IPS-18c (cell line): ENCODE measurements at regions not wholly inside any gene's neighbourhood (a gene's known extent, or its start where the extent isn't known, plus 50 kb on each side); places are given as distances from the start of the nearest gene placed in this dataset.
"Not testable (repeated sequence)": the region's sequence is repeated elsewhere in the genome, so short reads cannot be mapped to it uniquely, and the experiment has no call there.

ENCODE experiments used
- H3K4me3 ChIP-seq: 2 replicates; pipeline ENCODE4 v1.7.0; 2013; ENCODE audit warnings: low read depth, mild to moderate bottlenecking, low read length, moderate library complexity; ENCODE audit not compliant: insufficient read depth
- H3K9me3 ChIP-seq: one replicate; pipeline ENCODE4 v1.6.1; 2013; ENCODE audit warnings: mild to moderate bottlenecking, low read length, moderate library complexity; ENCODE audit not compliant: control insufficient read depth, insufficient read depth

DNA sequence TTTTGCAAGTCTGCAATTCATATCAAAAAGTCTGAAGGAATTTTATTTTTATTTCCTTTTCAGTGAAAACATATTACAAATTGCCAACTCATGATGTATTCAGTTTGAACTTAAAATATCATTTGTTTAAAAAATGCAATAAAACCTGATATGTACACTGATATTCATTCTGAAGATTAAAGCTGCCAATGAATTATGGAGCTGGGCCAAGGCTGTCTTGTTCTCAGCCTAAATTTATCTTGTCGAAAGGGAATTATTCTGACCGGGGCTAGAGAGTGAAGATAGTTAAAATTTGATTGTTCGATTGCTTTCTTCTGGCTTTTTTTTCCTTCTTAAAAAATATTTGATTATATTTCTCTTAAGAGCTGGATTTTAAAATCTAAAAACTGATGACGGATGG lies 54.0 kb upstream of the RBFOX1 start:
- H3K9me3 ChIP-seq, result no peaks in the 10 kb centered on the region

DNA sequence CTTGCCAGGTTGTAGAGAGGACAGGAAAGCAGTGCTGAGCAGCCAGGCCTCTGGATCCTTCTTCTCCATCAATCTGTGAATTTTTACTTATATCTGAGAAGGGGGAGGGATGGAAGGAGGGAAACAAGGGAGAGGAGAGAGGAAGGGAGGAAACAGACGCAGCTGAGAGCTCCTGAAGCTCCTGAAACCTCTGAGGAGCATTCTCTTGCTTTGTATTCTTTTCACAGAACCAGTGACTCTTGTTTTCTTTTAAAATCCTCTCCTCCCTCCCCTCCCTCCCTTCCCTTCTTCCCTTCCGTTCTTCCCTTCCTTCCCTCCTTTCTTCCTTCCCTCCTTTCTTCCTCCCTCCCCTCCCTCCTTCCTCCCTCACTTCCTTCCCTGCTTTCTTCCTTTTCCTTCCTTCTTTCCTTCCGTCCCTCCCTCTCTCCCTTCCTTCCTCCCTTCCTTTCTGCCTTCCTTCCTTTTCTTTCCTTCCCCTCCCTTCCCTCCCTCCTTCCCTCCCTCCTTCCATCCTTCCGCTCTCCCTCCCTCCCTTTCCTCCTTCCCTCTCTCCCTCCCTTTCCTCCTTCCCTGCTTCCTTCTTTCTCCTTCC lies 60.0 kb upstream of the RBFOX1 start:
- no peaks in the 10 kb centered on the region for H3K9me3 ChIP-seq
- no peak overlapping the region for H3K4me3 ChIP-seq

More for the DNA sequence above, 54.0 kb upstream of the RBFOX1 start:
- no peak overlapping the region for H3K4me3 ChIP-seq

DNA sequence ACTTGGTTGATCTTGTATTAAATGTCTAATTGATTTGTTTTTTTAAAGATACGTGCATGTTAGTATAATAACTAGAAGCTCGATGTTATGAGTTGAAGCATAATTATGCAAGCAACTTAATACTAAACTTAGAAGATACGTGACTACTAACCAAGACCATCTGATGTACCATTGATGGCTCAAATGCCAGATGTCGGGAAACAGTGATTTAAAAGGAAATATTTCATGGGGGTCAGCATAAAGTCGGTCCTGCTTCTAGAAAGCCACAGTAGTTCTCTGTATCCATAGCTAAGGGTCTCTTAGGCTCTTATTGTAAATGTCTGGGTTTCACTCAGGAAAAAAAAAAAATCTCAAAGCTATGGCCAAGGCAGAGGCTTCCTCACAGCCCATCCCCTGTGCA lies 61.2 kb upstream of the RBFOX1 start:
- Histone ChIP-seq H3K4me3 (no peak overlapping the region), H3K9me3 (no peaks in the 10 kb centered on the region)

DNA sequence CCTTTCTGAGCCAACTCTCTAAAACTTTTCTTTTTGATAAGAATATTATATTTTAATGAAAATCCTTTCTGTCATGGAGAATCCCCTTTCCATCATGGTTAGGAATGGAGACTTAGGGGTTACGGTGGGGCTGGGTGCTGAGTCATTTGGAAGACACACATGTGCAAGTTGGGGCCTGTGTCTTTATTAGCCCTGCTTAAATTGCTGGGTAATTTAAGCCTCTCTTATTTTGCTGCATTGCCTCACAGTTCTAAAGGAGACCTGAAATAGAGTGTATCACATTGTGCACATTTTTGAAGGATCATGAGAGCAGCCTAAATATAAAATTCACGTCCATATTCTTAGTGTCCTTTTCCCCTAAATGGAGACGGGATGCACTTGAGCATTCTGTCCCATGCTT lies 61.8 kb upstream of the RBFOX1 start:
- no peaks in the 10 kb centered on the region for H3K9me3 ChIP-seq

DNA sequence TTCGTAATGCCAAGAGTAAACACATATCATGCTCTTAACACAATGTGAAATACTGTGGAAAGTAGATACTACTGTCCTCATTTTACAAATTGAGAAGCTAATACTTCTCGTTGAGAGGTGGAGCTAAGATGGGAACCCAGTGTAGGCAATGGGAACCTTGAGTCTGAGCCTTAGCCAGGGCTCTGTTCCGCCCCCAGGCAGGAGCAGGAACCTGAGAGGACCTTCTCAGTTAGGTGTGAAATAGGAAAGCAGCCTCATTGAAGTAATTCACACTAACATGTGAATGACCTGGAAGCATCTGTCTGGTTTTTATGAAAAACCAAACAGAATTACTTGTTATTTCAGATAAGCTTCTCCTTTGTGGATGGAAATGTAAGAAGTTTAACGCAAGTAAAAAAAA lies 62.6 kb upstream of the RBFOX1 start:
- Histone ChIP-seq H3K9me3 (no peaks in the 10 kb centered on the region), H3K4me3 (no peak overlapping the region)

More for the DNA sequence above, 61.8 kb upstream of the RBFOX1 start:
- no peak overlapping the region for H3K4me3 ChIP-seq

DNA sequence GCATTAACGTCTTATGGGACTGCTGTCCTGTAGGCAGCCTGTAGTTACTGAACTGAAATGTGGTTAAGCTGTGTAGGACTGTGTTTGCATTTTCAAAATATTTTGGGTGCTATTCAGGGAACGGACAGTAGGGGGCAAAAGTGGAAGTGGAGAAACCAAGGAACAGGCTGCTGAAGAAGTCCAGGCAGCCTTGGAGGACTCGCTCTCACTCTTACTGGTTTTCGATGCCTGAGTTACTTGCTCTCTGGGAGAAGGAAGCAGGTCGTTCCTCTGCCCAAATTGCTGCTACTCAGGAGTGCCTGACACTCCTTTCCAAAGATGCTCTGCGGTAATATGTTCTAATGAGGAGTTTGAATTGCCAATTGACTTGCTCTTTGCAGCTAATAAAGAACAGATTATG lies 64.5 kb upstream of the RBFOX1 start:
- Histone ChIP-seq H3K4me3 (no peak overlapping the region), H3K9me3 (no peaks in the 10 kb centered on the region)

DNA sequence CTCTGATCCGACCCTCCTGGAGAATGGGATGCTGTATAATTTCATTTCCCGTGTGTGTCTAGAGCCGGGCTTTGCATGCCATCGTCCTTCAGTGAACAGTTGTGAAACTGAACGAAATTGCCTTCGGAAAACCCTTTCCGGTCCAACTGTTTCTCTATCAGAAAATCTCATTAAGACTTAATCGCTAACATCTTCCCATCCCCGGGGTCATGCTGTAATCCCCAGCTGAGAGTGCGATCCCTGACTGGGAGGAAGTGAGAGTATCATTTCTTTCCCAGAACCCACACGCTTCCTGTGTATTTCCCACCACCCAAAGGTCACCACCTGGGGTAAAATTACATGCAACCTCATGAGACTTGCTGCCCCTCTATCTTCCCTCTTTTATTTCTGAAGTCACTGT lies 75.6 kb upstream of the RBFOX1 start:
- Histone ChIP-seq H3K9me3 (no peaks in the 10 kb centered on the region), H3K4me3 (no peak overlapping the region)

DNA sequence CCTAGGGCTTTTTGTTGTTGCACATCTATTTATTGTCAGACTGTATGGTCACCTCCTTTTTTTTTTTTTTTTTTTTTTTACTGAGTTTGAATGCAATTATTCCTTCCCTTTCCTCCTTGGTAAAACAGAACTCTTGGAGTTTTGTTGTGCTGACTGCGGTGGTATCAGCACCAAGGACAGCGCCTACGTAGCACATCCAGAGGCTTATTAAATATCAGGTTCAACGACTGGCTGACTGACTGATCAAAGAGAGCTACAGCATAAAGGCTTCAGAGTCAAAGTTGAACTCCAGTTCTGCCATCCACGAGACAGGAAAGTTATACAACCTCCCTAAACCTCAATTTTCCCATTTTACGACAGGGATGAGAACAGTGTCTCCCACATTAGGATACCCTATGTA lies 86.1 kb upstream of the RBFOX1 start:
- H3K9me3 ChIP-seq, result peaks cover 2% of the 10 kb centered on the region
- no peak overlapping the region for H3K4me3 ChIP-seq

DNA sequence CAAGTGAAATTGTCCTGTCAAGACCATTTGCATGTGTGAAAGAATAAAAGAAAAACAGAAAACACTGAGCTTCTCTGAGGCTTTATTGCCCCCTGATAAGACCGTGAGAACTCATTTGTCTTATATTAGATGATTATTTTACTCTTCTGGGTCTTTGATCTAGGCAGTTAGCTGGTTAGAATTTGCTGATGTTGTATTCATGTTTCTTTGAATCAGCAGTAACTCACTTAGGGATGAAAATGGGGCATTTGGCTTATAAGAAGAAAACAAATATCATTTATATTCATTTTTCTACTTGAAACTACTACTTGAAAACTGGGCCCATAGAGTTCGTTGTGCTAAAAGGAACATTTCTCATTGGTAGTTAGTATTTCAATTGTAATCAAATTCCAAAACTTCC lies 93.1 kb upstream of the RBFOX1 start:
- no peaks in the 10 kb centered on the region for H3K9me3 ChIP-seq
- H3K4me3 ChIP-seq, result no peak overlapping the region

DNA sequence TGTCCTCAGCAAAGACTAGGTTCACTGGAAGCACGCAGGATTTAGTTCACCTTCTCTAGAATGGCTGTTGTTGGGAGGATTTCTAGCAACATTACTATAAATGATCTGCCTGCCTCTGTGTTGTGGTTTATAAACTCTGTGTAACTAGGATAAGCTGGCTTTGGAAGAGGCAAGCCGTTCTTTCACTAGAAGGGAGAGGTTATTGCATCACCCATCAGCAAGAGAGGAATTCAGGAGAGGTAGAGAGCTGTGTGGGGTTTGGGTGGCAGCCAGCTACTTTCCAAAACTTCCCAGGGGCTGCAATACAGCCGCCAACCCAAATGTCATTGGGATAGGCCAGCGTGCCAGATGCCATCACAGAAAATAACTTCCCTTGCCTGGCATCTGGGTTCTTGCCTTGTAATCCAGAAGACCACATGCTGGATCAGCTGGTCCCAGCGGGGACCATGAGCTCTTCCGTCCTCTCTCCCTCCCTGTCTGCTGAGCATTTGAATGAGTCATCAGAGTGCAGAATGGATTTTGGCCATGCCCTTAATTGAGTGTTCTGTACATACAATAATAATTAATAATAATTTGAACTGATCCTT lies 95.7 kb upstream of the RBFOX1 start:
- no peak overlapping the region for H3K4me3 ChIP-seq
- no peaks in the 10 kb centered on the region for H3K9me3 ChIP-seq

DNA sequence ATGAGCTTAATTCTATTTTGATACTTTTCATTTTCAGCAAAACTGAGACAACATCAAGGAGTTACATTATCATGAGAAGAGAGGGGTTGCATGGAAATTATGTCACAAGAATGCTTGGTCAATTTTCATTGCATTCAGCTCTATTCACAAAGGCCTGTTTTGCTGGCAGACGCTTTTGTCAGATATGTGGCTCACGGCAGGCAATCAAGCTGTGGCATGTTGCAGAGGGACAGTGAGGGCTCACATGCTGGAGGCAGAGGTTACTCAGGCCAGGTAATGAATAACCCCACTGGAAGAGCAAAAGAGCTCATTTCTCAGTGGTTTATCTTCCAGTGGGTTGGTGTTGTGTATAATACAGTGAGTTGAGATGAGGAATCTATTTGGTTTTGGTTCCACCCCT lies 98.7 kb upstream of the RBFOX1 start:
- H3K4me3 ChIP-seq, result no peak overlapping the region
- H3K9me3 ChIP-seq, result no peaks in the 10 kb centered on the region

DNA sequence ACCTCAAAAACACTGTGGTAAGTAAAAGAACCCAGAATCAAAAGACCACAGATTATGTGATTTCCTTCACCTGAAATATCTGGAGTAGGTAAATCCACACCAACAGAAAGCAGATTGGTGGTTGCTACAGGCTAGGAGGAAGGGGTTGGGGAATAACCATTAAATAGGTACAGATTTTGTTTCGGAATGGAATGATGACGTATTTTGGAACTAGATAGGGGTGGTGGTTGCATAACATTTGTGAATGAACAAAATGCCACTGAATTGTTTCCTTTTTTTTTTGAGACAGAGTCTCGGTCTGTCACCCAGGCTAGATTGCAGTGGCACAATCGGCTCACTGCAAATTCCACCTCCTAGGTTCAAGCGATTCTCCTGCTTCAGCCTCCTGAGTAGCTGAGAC lies 100.9 kb upstream of the RBFOX1 start:
- Histone ChIP-seq H3K4me3 (no peak overlapping the region), H3K9me3 (no peaks in the 10 kb centered on the region)

DNA sequence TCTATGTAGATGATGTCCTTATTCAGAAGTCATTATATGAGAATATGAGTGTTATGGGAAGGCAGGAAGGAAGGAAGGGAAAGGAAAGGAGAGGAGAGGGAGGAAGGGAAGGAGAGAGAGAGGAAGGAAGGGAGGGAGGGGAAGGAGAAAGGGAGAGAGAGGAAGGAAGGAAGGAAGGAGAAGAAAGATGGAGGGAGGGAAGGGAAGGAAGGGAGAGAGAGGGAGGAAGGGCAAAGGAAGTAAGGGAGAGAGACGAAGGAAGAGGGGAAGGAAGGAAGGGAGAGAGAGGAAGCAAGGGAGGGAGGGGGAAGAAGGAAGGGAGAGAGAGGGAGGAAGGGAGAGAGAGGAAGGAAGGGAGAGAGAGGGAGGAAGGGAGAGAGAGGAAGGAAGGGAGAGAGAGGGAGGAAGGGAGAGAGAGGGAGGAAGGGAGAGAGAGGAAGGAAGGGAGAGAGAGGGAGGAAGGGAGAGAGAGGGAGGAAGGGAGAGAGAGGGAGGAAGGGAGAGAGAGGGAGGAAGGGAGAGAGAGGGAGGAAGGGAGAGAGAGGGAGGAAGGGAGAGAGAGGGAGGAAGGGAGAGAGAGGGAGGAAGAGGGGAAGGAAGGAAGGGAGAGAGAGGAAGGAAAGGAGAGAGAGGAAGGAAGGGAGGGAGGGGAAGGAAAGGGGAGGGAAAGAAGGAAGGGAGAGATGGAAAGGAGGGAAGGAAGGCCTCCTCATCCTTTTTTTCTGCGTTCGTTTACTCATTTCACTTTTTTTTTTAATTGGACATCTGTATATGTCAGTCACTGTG lies 103.0 kb upstream of the RBFOX1 start:
- not testable (repeated sequence) for H3K9me3 ChIP-seq, H3K4me3 ChIP-seq

DNA sequence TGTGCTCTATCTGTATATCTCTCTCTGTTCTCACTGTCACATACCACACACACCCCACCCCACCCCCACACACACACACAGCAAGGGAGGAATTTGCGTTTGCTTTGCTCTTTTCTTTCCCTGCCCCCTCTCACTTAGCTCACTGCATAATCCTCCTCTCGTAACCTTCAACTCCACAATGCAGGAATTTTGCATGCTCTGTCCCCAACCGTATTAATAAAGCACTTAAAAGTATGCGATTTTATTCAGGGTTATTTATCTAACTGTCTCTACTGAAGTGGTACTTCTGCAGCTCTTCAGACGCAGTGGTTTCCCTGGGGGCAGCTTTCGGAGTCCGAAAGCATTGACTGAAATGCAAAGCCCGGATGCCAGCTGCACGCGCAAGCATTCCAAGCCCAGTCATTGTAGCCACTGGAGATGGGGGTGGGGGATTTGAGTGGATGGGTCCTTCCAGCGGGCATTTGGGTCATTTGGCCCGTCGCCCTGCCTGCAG lies 105.4 kb upstream of the RBFOX1 start:
- Histone ChIP-seq H3K4me3 (0 out of 2 replicates have a peak overlapping the region, but pooled peaks have one; percentile 12), H3K9me3 (no peaks in the 10 kb centered on the region)

DNA sequence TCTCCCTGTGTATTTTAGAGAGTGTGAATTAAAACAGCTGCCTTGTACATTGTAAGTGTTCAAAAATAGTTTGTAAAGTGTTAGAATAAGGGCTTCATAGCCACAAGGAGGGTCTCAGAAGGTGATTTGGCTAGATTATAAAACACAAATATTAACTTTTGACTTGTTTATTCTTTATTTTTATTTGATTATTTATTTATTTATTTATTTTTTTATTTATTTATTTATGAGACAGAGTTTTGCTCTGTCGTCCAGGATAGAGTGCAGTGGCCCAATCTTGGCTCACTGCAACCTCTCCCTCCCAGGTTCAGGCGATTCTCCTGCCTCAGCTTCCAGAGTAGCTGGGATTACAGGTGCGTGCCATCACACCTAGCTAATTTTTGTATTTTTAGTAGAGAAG lies 111.5 kb upstream of the RBFOX1 start:
- Histone ChIP-seq H3K9me3 (no peaks in the 10 kb centered on the region), H3K4me3 (no peak overlapping the region)

DNA sequence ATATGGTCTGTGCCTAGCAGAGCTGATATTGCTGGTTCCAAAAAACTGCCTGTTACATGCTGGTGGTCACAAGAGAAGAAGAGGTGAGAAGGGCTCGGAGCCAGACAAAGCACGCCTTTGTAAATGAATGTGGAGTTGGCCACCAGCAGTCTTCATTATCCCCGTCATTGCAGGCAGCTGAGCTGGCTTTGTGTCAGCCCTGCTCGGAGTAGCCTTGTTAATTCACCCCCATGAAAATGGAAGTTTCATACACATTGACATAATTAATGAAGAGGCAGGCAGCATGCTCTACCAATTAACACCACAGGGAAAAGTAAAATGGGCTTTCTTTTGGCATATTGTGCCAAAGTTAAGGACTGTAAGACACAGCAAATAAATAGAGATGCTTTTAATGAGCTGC lies 113.7 kb upstream of the RBFOX1 start:
- no peak overlapping the region for H3K4me3 ChIP-seq
- no peaks in the 10 kb centered on the region for H3K9me3 ChIP-seq

DNA sequence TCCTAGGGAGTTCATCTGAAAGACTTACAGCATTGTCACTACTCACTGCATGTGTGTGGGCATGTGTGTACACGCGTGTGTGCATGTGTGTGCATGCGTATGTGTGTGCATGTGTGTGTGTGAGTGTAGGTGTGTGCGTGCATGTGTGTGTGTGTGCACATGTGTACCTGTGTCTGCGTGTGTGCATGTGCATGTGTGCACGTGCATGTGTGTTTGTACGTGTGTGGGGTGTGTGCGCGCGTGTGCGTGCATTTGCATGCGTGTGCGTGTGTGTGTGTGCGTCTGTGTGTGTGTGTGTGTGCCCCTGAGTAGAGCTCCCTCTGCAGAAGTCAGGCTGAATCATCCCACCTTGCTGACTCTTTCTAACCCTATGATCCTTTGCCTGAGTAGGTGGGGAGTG lies 114.8 kb upstream of the RBFOX1 start:
- no peaks in the 10 kb centered on the region for H3K9me3 ChIP-seq
- no peak overlapping the region for H3K4me3 ChIP-seq

DNA sequence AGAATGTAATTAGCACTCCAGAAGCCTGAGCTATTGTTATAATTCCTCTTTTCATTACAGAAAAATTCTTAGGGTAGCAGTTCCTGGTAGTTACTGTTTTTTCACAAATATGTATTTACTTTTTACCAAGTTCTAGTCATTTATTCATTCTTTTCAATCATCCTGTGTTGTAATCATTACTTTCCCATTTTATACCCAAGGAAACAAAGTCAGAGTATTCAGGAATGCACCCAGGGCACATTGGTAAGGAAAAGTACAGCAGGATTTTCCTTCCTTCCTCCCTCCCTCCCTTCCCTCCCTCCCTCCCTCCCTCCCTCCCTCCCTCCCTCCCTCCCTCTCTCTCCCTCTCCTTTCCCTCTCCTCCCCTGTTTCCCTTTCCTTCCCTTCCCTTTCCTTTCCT lies 115.9 kb upstream of the RBFOX1 start:
- Histone ChIP-seq H3K4me3 (no peak overlapping the region), H3K9me3 (no peaks in the 10 kb centered on the region)
